Activated CD4-positive, alpha-beta T cell treated with anti-CD3 and anti-CD28 coated beads, Interleukin-2, Interleukin-4, amounts not matched to agents 100 ng/mL and 50 ng/mL, durations not matched to agents 16 hours and 8 hours (primary cell): ENCODE measurements at regions not wholly inside any gene's neighbourhood (a gene's known extent, or its start where the extent isn't known, plus 50 kb on each side); places are given as distances from the start of the nearest gene placed in this dataset.

ENCODE experiments used
- DNase-seq: peaks from one replicate; pipeline ENCODE4 v3.0.0-alpha.2; 2020; ENCODE audit warnings: low spot score

GRCh38 chr21:34192646-34193285, 119.4 kb downstream of the MRPS6 start:
- DNase-seq, result no peak

- DNase-seq, result no peak
These were observed 122.0 kb downstream of the MRPS6 start for GRCh38 chr21:34195335-34195734.

DNA sequence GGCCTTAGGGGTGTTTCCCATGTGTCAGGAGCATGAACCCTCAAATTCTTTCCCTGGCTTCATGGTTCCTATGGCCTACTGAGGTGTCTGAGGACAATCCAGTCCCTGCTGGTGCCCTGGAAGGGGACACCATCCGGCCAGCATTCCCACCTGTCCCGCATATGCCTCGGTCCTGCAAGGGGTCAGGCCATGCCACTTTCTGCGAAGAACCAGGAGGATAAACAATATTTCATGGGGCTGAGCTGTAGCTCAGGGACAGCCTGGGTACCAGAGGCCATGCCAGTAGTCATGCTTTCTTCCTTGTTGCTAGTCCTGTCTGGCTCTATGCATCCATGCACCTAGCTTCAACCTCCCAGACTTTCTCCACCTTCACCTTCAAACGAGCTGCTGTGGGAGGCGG, 123.6 kb downstream of the MRPS6 start:
- DNase-seq, result no peak

GRCh38 chr21:34197561-34197960, 124.2 kb downstream of the MRPS6 start:
- DNase-seq, result no peak

GRCh38 chr21:34198231-34199120, 125.1 kb downstream of the MRPS6 start:
- DNase-seq, result peak; percentile 39

GRCh38 chr21:34199121-34199910, 125.9 kb downstream of the MRPS6 start:
- DNase-seq, result no peak

GRCh38 chr21:34200288-34200905, 127.0 kb downstream of the MRPS6 start:
- no peak for DNase-seq

DNA sequence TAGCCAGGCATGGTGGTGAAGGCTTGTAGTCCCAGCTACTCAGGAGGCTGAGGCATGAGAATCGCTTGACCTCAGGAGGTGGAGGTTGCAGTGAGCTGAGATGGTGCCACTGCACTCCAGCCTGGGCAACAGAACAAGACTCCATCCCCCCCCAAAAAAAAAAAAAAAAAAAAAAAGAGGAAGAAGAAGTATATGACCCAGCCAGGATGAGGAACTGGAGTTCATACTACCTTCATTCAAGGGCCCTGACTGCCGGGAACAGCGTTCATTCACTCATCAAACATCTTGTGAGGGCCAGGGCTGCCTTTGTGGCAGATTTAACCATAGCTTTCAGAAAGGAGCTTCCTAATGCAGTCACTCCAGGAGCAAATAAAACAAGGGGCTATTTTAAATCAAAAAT, 127.6 kb downstream of the MRPS6 start:
- no peak for DNase-seq

DNA sequence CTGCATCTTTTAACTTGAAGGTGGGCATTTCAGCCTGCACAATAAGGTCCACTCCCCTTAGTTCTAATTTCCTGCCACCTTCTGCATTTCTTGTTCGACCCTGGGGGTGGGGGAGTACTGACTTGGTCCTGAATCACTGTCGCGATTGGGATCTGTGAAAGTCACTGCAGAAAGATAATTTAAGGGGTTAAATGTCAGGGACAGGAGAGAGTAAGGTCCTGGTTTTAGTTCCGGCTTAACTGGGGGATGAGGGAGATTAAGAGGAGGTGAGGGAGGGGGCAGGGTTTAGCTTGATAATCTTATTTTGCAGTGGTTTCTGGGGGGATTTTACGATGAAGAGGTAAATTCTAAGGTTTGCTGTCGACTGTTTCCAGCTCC, 128.1 kb downstream of the MRPS6 start:
- DNase-seq, result no peak

- DNase-seq, result no peak
These were observed 129.4 kb downstream of the MRPS6 start for GRCh38 chr21:34202553-34203372.

DNA sequence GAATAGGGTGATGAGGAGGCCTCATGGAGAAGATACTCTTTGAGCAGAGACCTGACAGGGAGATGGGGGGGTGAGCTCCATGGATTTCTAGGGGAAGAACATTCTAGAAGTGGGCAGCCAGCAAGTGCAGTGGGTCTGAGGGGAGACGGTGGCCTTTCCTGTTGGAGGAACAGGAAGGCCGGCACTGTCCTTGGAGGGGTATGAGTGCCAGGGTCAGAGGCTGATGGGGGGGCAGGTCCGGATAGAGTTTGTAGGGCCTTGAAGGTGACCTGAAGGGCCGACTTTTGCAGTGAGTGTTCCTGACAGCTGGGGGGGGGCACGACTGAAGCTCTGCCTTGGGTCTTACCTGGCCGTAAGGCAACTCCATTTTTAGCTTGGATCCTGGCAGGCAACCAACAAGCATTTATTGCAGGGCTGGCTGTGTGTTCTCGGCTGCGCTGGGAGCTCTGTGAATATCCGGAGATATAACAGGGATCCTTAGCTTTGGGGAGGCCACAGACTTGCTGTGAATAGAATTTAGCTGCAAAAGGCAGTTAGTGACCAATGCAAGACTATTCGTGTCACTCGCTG, 130.6 kb downstream of the MRPS6 start:
- DNase-seq, result no peak

GRCh38 chr21:34204481-34205439, 131.4 kb downstream of the MRPS6 start:
- no peak for DNase-seq

GRCh38 chr21:34205811-34206571, 132.6 kb downstream of the MRPS6 start:
- DNase-seq, result peak; percentile 31

DNA sequence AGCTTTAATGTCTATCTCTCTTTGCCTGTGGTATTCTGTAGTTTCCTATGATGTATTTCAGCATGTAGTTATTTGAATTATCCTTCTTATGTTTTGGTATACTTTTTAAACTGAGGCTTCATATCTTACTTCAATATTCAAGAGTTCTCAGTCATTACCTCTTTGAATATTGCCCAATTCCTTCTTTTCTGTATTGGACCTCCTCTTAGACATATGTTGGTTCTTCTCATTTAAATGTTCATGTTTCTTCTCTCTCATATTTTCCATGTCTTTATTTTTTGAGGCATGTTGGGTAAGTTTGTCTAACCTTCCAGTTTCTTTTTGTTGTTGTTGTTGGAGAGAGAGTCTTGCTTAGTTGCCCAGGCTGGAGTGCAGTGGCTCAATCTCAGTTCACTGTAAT, 140.6 kb downstream of the MRPS6 start:
- DNase-seq, result no peak

DNA sequence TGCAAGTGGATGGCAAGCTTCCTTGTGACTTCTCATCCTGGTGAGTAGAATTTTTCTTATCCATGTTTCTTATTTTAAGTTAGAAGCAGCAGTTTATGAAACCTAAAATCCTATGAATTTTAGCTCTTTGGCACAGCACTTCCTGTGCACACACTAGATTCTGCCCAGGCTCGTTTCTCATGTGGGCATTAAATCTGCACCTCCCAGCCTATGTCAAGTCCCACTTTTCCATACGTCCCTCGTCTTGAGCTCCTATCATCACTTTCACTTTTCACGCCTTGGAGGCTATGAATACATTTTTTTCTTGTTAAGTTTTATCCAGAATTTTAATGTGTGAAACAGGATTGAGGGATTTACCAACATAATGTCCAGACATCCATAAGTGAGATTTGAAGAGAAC, 142.1 kb downstream of the MRPS6 start:
- DNase-seq, result no peak

DNA sequence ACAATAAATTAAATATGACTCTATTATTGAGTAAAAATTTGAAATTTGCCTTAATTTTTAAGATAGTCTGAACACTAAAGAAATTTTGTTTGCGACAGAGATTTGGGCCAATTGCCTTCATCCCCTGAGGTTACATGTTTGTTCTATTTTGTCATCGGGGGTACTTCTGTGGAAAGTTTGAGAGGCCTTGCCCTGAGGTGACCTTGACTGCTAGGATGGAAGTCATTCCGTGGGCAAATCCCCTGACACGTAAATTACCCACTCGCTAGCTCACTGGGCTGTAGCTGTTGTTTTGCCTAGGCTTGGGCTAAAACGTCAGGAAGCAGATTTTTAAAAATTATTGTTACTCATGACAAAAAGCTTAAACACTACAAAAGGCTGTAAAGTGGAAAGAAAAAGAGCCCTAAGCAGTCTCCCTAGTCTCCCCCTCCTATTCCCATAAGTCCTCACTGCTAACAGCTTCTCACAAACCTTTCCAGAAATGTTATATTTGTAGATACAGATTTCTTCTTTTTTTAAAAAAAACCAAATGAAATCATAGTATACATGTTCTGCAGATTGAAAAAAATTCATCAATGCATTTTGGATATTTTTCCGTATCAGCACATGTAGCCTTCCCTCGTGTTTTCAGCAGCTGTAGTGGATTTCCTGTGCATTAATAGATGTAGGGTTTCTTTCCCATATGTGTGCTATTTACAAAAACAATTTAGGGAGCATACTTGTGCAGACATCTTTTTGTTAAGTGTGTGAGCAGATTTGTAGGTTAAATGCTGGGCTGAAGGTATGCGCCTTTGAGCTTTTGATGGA, 142.7 kb downstream of the MRPS6 start:
- no peak for DNase-seq

DNA sequence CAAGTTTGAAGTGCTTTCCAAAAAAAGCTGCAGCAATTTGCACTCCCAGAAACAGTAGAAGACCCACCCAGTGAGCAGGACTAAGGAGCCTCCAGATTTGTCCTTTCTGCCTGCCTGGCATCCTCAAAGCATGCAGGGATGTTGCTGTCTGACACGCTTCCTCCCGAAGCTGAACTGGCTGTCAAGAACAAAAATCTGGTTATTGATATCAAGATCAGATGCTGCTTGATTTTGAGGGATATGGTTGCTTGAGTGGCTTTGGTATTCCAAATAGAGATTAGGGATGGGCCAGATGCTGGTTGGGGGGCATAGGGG, 143.3 kb downstream of the MRPS6 start:
- no peak for DNase-seq

- DNase-seq, result no peak
These were observed 143.9 kb downstream of the MRPS6 start for GRCh38 chr21:34217263-34217662.
